ENCODE measurements at regions not wholly inside any gene's neighbourhood (a gene's known extent, or its start where the extent isn't known, plus 50 kb on each side); places are given as distances from the start of the nearest gene placed in this dataset.

DNA sequence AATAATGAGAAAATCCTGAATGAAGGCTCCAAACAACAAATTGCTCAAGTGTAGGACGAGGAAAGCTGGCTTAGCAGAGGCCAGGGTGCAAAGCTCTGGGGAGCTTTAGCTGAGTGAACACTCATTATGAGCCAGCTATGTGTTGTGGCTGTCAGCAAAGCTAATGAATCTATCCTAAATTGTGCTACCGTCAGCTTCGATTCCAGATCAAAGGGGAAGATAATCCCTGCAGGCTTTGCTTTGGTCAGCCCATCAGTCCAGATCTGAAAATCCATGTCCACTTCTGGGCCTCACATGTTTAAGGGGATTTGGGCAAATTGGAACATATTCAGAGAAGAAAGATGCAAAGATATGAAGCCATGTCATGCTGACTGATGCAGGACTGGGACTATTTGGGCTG, 180.9 kb upstream of the ZBED5 start:
- peak; percentile 69 for DNase-seq

DNA sequence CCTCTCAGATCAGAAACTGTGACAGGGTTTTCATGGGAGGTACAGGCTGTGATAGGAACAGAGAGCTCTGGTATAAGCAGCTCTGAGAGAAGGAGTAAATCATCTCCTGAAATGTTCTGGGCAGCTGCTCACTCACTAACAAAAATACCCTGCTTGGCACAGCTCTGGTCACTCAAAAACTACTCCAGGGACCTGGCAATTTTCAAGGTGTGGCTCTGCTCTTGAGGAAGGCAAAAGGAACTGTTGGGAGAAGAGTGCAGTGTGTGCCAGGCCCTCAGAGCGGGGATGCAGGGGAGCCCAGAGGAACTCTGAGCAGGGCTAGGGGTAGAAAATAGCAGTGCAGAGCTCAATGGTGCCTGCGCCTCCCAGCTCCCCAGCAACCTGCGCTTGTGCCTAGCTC, 180.5 kb upstream of the ZBED5 start:
- DNase-seq: no peak

DNA sequence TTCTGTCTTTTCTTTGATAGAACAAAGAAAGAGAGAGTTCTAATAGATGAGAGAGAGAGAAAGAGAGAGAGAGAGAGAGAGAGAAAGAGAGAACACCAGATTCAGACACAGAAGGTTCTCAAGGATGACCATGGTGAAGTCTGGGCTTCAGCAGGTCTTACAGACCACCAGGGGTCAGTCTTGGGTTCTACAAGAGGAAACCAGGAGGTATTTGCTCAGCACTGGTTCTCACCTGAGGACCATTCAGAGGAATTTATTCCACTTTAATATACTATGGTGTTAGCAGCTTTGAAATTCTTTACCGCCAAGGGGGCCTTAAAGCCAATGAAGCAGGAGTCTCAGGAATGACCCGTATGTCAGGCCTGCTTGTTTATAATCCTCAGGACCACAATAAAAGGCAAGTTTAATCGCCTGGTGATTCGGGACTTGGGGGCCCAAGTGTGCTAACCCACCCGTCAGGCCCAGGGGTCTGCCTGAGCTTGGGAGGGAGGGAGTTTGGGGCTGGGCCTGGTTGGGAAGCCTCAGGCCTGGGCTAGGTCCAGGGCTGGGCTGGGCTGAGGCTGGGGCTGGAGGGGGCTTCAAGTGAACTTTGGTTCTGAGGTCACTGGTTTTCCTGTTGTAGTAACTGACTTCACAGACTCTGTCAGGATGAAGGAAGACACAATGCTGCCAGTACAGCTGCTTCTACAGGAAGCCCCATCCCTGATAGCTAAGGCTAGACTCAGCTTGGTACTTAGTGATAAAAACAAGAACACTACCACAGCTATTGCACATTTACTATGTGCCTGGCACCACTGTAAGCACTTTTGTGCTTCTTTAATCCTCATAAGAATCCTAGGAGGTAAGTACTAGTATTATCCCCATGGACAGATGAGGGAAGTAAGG, 179.2 kb upstream of the ZBED5 start:
- peak; percentile 85 for DNase-seq

DNA sequence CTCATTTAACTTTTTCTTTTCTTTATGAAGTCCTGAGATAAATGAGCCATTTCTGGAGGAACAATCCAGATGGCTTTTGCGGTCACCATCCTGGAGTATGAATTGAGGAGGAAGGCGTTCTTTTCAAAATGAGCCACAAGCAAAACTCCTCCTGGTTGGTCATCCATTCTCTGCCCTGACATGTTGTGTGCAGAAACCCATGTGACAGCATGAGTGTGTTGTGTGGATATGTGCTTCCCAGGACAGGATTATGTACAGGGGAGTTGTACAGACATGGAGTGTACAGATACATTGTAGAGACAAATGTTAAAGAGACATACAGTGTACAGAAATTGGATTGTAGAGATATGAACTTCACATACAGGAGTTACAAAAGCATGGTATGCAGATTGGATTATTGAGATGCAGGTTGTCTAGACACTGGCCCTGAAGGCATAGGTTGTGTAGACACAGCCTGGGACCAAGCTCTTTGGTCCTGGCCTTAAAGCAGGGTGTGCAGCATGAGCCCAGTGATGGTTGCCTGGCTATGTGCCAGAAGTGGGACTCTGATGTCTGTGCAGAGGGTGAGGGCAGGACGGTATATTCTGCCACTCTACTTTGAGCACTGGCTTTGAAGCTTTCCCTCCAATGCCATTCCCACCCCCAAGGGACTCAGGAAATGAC, 178.5 kb upstream of the ZBED5 start:
- DNase-seq: no peak

GRCh38 chr11:11035331-11035730, 177.5 kb upstream of the ZBED5 start:
- DNase-seq: no peak

GRCh38 chr11:11034476-11034875, 176.6 kb upstream of the ZBED5 start:
- no peak for DNase-seq

DNA sequence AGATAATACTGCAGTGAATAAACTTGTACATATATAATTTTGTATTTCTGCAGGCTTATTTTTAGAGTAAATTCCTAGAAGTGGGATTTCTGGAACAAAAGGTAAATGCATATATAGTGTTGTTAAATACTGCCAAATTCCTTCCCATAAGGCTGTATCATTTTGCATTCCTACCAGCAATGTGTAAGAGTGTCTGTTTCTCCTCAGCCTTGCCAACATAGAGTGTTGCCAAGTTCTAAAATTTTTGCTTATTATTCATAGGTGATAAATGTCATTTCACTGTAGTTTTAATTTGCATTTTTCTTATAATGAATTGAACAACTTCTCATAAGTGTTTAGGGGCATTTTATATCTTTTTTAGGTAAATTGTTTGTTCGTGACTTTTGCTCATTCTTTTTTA, 174.2 kb upstream of the ZBED5 start:
- DNase-seq: no peak

GRCh38 chr11:11029027-11029426, 171.2 kb upstream of the ZBED5 start:
- no peak for DNase-seq

GRCh38 chr11:11028017-11028692, 170.3 kb upstream of the ZBED5 start:
- DNase-seq: peak; percentile 75

- DNase-seq: no peak
These were observed 169.4 kb upstream of the ZBED5 start for GRCh38 chr11:11027288-11027687.

GRCh38 chr11:11025087-11025486, 167.2 kb upstream of the ZBED5 start:
- no peak for DNase-seq

DNA sequence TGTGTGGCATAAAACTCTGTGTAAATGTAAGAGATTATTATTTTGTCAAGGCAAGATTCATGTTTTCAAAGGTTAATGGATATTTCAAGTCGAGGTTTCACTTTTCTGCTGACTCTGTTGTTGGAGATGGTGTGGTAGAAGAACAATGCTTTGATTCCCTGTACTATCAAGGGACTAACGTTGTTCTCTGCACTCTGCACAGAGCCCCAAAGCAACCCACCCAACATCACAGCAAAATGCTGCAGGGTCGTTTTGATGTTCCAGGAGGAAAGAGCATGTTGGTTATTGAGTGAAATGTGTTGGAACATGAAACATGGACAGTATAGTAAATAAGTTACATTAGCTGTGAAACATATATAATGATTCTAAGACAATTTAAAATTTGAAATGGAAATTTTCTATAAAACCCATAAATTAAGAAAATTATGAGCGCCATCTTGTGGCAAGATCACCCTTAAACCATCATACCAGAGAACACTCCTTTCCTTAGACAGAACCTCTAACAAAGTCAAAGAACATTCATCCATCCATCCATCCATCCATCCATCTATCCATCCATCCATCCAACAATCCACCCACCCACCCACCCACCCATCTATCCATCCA, 164.4 kb upstream of the ZBED5 start:
- peak; percentile 59 for DNase-seq

DNA sequence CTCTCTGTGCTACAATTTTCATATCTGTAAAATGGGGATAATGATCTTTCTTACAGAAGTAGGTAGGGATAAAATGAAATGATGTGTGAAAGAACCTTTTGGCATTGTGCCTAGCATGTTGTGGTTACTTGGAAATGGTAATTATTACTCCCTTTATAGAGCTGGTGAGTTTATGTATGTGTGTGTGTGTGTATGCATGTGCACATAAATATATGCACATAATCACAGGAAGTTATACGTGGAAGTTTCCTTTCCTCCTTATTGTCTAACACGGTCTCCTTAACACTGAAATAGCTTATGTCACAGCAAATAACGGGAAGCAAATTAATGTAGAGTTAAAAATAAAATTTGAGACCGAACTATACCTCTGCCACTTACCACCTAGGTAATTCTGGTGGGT, 163.7 kb upstream of the ZBED5 start:
- no peak for DNase-seq

GRCh38 chr11:11020747-11021149, 162.9 kb upstream of the ZBED5 start:
- DNase-seq: no peak

- no peak for DNase-seq
These were observed 162.4 kb upstream of the ZBED5 start for GRCh38 chr11:11020219-11020726.

GRCh38 chr11:11016943-11017342, 159.1 kb upstream of the ZBED5 start:
- no peak for DNase-seq

GRCh38 chr11:11016068-11016467, 158.2 kb upstream of the ZBED5 start:
- no peak for DNase-seq

GRCh38 chr11:11011617-11012016, 153.8 kb upstream of the ZBED5 start:
- DNase-seq: no peak

DNA sequence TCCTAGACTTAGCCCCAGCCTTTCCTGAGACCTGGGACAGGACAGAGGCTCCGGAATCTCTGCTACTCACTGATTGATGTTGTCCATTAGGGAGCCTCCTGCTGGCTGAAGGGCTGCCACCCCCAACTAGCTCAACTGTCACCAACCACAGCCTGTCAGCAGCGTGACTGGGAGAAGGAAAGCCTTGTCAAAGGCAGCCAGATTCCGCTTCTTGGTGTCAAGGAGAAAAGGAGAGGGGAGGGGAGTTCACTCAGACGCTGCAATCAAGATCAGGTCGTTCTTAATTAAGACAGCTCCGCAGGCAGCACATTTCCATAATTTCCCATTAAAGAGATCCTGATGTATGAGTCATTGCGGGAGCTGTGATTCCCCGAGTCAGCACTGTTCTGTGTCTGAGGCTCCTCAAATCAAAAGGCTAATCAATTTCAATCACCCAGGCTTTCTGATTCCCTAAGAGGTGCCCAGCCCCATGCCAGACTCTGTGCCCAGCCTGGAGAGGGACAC, 152.8 kb upstream of the ZBED5 start:
- peak; percentile 79 for DNase-seq

GRCh38 chr11:11009179-11009578, 151.3 kb upstream of the ZBED5 start:
- DNase-seq: no peak

GRCh38 chr11:11004069-11004468, 146.2 kb upstream of the ZBED5 start:
- no peak for DNase-seq

DNA sequence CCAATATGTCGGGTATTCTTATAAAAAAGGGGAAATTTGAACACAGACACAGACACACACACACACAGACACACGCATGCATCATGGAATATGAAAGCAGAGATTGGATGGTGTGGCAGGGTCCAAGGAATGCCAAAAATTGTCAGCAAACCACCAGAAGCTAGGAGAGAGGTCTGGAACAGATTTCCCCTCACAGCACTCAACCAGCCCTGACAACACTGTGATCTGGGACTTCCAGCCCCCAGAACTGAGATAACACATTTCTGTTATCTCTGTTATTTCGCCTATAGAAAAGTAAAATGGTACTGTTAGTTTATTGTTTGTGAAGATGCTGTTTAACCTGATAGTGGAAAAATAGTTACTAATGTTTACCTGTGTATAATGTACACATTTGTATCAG, 145.4 kb upstream of the ZBED5 start:
- DNase-seq: no peak
